GM12874 (cell line): ENCODE measurements at regions not wholly inside any gene's neighbourhood (a gene's known extent, or its start where the extent isn't known, plus 50 kb on each side); places are given as distances from the start of the nearest gene placed in this dataset.

Experiments used
- TF ChIP-seq, protein P1 (sequence below): IDR thresholded peaks from 2 replicates; pipeline ENCODE4 v1.5.1; 2011; ENCODE audit warnings: low read depth, mild to moderate bottlenecking, control low read depth, low read length, moderate library complexity; ENCODE audit not compliant: insufficient read depth

DNA sequence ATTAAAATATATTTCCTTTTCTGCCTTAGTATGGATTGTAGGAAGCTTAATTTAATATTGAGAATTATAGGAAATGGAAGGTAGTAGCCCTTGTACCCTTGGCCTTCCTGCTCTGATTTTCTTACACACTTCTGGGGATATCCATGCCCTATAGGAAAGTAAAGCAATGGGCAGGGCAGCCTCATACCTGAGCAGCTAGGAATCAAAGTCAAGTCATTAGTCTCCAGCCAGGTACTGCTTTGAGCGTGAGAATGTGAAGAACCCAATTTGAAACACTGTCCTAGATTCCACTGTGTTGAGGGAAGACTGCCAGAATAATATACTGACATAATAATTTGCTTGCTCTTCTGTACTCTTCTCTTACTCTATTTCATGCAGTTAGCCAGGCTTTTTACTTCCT is 51.0 kb upstream of the L3MBTL3 start:
- TF ChIP-seq, protein P1, sequence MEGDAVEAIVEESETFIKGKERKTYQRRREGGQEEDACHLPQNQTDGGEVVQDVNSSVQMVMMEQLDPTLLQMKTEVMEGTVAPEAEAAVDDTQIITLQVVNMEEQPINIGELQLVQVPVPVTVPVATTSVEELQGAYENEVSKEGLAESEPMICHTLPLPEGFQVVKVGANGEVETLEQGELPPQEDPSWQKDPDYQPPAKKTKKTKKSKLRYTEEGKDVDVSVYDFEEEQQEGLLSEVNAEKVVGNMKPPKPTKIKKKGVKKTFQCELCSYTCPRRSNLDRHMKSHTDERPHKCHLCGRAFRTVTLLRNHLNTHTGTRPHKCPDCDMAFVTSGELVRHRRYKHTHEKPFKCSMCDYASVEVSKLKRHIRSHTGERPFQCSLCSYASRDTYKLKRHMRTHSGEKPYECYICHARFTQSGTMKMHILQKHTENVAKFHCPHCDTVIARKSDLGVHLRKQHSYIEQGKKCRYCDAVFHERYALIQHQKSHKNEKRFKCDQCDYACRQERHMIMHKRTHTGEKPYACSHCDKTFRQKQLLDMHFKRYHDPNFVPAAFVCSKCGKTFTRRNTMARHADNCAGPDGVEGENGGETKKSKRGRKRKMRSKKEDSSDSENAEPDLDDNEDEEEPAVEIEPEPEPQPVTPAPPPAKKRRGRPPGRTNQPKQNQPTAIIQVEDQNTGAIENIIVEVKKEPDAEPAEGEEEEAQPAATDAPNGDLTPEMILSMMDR: no peak

DNA sequence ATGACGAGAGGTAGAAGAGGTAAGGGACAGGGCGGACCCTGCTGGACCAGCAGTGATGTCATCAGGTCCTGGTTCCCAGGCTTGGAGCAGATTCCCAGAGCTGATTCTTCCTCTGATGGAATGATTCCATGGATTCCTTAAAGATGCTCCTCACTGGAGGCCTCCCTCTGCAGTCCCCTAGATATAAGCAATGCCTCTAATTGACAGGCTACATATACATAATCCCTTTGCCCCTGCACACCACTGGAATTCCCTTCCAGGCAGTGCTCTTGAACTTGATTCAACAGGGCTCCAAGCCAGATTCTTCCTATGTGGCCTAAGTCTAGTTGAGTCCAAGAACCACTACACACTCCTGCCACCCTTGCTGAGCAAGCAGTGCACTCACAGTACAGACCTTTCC is 52.3 kb upstream of the L3MBTL3 start:
- TF ChIP-seq, protein P1: no peak

DNA sequence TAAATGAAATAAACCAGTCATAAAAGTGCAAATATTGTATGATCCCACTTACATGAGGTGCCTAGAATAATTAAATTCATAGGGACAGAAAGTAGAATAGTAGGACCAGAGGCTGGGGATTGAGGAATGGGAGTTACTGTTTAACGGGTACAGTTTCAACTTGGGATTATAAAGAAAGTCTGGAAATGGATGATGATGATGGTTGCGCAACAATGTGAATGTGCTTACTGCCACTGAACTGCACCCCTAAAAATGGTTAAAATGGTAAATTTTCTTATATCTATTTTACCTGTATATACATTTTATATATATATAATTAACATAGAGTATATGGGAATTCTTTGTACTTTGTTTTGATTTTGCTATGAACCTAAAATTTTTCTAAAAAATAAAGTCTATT is 53.3 kb upstream of the L3MBTL3 start:
- TF ChIP-seq, protein P1: no peak

DNA sequence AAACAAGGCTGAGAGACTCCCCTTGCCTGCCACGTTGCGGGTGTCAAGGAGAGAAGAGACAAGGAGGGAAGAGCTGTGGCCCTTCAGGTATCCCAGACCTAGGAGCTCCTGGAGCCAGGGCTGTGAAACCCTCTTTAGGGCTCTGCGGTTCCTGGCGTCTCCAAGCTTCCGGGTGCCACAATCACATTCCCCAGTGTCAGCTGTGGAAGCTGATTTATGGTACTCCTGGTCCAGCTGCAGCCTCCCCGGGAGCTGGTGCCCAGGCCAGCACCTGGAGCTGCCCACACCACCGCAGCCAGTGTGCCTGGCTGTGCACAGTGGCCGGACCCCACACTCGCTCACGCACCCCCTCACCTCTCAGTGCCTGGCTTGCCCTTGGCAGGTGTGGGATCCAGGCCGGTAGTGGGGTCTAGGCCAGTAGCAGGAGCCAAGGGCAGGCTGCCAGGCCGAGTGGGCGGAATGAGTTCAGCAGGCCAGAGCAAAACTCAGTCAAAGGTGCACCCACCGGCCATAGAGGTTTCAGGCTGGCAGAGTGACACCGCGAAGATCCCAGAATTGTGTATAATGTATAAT is 58.9 kb upstream of the L3MBTL3 start:
- TF ChIP-seq, protein P1: no peak

DNA sequence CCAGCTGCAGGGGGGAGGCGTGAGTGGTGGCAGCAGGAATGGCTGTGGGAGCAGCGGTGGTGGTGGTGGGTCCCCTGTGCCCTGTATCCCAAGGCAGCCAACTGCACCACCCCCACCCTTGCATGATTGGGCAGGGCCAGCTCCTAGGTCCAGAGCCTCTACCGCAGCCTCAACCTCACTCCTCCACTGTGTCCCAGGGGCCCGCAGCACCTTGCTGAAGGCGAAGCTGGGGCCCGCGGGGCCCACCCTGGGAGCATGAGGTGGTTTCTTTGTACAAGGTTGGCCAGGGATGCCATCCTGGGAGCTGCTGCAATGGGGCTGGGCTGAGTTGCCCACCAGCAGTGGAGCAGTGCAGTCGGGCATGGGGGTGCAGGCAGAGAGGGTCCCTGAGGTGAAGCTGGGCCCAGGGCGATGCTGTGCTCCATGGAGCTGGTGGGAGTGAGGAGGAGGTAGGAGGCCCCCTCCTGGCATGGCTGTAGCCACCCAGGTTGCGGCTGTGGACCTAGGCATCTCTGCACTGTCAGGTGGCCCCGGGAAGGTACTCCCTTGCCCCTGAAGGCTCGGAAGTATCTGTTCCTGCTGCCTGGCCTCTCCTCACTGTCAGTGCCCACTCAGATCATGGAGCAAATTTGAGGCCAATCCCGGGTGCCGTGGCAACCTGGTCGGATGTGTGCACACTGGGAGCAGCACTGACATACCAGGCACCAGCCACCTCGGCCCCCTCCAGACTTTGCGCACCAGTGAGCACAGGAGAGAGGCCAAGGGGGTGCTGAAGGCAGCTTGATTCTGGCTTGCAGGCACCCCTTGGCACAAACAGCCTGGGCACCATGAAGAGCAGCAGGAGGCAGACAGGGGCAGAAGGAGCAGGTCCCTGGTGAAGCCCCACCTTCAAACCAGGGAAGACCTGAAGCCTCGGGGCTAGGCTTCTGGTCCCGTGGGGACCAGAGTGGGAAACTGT is 60.2 kb upstream of the L3MBTL3 start:
- TF ChIP-seq, protein P1: no peak

DNA sequence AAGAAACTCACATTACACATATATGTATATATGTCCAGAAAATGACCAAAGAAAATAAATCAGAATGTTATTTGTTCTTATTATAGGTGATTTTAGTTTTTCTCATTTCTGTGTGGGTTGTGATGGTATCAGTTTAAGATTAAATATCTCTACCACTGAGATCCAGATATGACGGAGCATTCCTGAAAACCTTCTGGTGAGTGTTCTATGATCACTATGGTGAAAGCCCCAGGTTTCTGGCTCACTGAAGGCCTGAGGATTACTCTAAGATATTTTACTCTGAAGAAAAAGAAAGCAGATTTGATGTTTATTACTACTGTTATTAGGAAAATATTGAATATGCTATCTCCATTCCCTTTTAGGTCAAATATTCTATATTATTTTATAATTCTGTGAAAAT is 62.8 kb upstream of the L3MBTL3 start:
- TF ChIP-seq, protein P1: no peak

DNA sequence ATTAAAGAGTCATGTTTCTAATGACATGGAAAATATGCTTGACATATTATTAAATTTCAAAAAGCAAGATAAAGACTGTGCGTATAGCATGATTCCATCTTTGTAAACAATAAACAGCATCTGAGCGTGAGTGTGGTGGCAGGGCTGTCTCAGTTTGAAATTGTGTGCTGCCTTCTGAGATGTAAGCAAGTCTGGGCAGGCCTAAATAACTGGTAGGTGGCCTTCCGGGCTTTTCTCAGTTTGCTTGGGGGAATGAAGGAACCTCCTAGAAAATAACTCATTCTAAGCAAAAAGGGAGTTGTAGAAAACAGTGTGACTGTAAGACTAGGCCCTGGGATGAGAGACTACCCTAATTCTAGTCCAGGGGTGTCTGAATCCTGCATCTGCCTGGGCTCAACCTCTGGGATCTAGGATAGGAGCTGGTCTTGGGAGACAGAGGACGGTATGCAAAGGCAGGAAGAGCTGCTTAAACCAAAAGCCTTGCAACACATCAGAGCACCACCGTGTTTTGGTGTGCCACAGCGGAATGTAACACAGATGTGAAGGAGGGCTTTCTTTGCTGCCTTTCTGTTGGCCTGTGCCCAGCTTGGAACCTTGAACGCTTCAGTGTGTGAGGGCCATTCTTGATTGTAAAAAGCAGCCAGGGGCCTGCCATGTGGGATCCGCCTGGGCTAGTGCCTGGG is 63.5 kb upstream of the L3MBTL3 start:
- TF ChIP-seq, protein P1: no peak
